ENCODE measurements at regions not wholly inside any gene's neighbourhood (a gene's known extent, or its start where the extent isn't known, plus 50 kb on each side); places are given as distances from the start of the nearest gene placed in this dataset.

- dilution Hi-C loops (cut with MboI; ENCODE audit: extremely low pct_ligation_motif_present, low sequenced_read_pairs), result no loop called here
These were observed 205.3 kb upstream of the MTNR1B start for GRCh38 chr11:92764128-92764527.

GRCh38 chr11:92765082-92765840 lies 204.2 kb upstream of the MTNR1B start:
- no peak overlapping the region for H3K27ac ChIP-seq (ENCODE audit: control insufficient read depth, insufficient read depth, low read length)
- no peaks in the 10 kb centered on the region for H4K20me1 ChIP-seq (ENCODE audit: control insufficient read depth, extremely low read depth, insufficient read depth, low read length)
- DNase-seq (ENCODE audit: low read depth, low spot score) (no peak), FAIRE-seq (no peak)
- no peaks in the 10 kb centered on the region for H3K79me2 ChIP-seq (ENCODE audit: control insufficient read depth, insufficient read depth, low read length)
- dilution Hi-C loops (cut with MboI; ENCODE audit: extremely low pct_ligation_motif_present, low sequenced_read_pairs), result no loop called here
- no peaks in the 10 kb centered on the region for H3K9me3 ChIP-seq (ENCODE audit: control insufficient read depth, low read depth, low read length)
- TF ChIP-seq CTCF (optimal IDR thresholded peaks at IDR 0.05 in 1 of 3, IDR thresholded peaks at IDR 0.05 in 1 of 3, conservative IDR thresholded peaks at IDR 0.05 in 1 of 3; ENCODE audit: extremely low read depth in 1 of 3, insufficient read depth in 2 of 3, low read length in 3 of 3) (no peak), EZH2 (IDR thresholded peaks at IDR 0.05; ENCODE audit: low read length) (no peak)
- H3K9ac ChIP-seq (ENCODE audit: control insufficient read depth, extremely low read depth, insufficient read depth, low read length), result no peak overlapping the region
- no peak overlapping the region for H3K4me3 ChIP-seq (ENCODE audit: control insufficient read depth in 2 of 3, extremely low read depth in 1 of 3, insufficient read depth in 2 of 3, low read depth in 1 of 3, low read length in 3 of 3)
- H3K36me3 ChIP-seq (ENCODE audit: control insufficient read depth in 2 of 2, extremely low read depth in 1 of 2, insufficient read depth in 2 of 2, low read length in 2 of 2), result no peaks in the 10 kb centered on the region
- H3K27me3 ChIP-seq (ENCODE audit: control insufficient read depth, extremely low read depth, insufficient read depth, low read length), result peaks cover 4% of the 10 kb centered on the region
- H3K4me2 ChIP-seq (ENCODE audit: control insufficient read depth, extremely low read depth, insufficient read depth, low read depth, low read length), result no peak overlapping the region
- no peak overlapping the region for H2AFZ ChIP-seq (ENCODE audit: control insufficient read depth, low read length)
- H3K4me1 ChIP-seq (ENCODE audit: control insufficient read depth, extremely low read depth, insufficient read depth, low read length), result no peaks in the 10 kb centered on the region
- H3K9me1 ChIP-seq (ENCODE audit: control insufficient read depth, extremely low read depth, insufficient read depth, low read length), result no peaks in the 10 kb centered on the region

More at GRCh38 chr11:92764128-92764527, 205.3 kb upstream of the MTNR1B start:
- no peak overlapping the region for H2AFZ ChIP-seq (ENCODE audit: control insufficient read depth, low read length)
- peaks cover 4% of the 10 kb centered on the region for H3K27me3 ChIP-seq (ENCODE audit: control insufficient read depth, extremely low read depth, insufficient read depth, low read length)
- no peak for TF ChIP-seq EZH2 (IDR thresholded peaks at IDR 0.05; ENCODE audit: low read length)
- no peak for TF ChIP-seq CTCF (optimal IDR thresholded peaks at IDR 0.05 in 1 of 3, IDR thresholded peaks at IDR 0.05 in 1 of 3, conservative IDR thresholded peaks at IDR 0.05 in 1 of 3; ENCODE audit: extremely low read depth in 1 of 3, insufficient read depth in 2 of 3, low read length in 3 of 3)
- H3K9ac ChIP-seq (ENCODE audit: control insufficient read depth, extremely low read depth, insufficient read depth, low read length), result no peak overlapping the region
- no peaks in the 10 kb centered on the region for H3K9me1 ChIP-seq (ENCODE audit: control insufficient read depth, extremely low read depth, insufficient read depth, low read length)
- H3K4me1 ChIP-seq (ENCODE audit: control insufficient read depth, extremely low read depth, insufficient read depth, low read length), result no peaks in the 10 kb centered on the region
- DNase-seq (ENCODE audit: low read depth, low spot score) (no peak), FAIRE-seq (no peak)
- no peaks in the 10 kb centered on the region for H4K20me1 ChIP-seq (ENCODE audit: control insufficient read depth, extremely low read depth, insufficient read depth, low read length)
- H3K4me2 ChIP-seq (ENCODE audit: control insufficient read depth, extremely low read depth, insufficient read depth, low read depth, low read length), result no peak overlapping the region
- no peaks in the 10 kb centered on the region for H3K9me3 ChIP-seq (ENCODE audit: control insufficient read depth, low read depth, low read length)
- H3K27ac ChIP-seq (ENCODE audit: control insufficient read depth, insufficient read depth, low read length), result no peak overlapping the region
- H3K36me3 ChIP-seq (ENCODE audit: control insufficient read depth in 2 of 2, extremely low read depth in 1 of 2, insufficient read depth in 2 of 2, low read length in 2 of 2), result no peaks in the 10 kb centered on the region
- H3K79me2 ChIP-seq (ENCODE audit: control insufficient read depth, insufficient read depth, low read length), result no peaks in the 10 kb centered on the region
- no peak overlapping the region for H3K4me3 ChIP-seq (ENCODE audit: control insufficient read depth in 2 of 3, extremely low read depth in 1 of 3, insufficient read depth in 2 of 3, low read depth in 1 of 3, low read length in 3 of 3)

Measured in keratinocyte (primary cell).